HG03045 (cell line): ENCODE measurements at regions not wholly inside any gene's neighbourhood (a gene's known extent, or its start where the extent isn't known, plus 50 kb on each side); places are given as distances from the start of the nearest gene placed in this dataset.
A peak's percentile ranks its signal among the peaks of the same experiment; 100 is the strongest.

Experiments
- ATAC-seq: cut with Tn5 transposase; IDR thresholded peaks from one replicate; pipeline ENCODE4 v1.9.1; 2021; ENCODE audit warnings: mild to moderate bottlenecking, moderate library complexity; ENCODE audit not compliant: unreplicated experiment

- ATAC-seq: no peak
Observed at GRCh38 chr10:2953495-2953894, 113.9 kb upstream of the PFKP start.

GRCh38 chr10:2951235-2951835 lies 116.0 kb upstream of the PFKP start:
- ATAC-seq: no peak

- ATAC-seq: no peak
Observed at GRCh38 chr10:2950546-2950945, 116.8 kb upstream of the PFKP start.

GRCh38 chr10:2949948-2950354 lies 117.4 kb upstream of the PFKP start:
- peak; percentile 53 for ATAC-seq

GRCh38 chr10:2949221-2949947 lies 118.0 kb upstream of the PFKP start:
- ATAC-seq: no peak

- ATAC-seq: peak; percentile 60
Observed at GRCh38 chr10:2948127-2948854, 119.1 kb upstream of the PFKP start.

- no peak for ATAC-seq
Observed at GRCh38 chr10:2944788-2945187, 122.6 kb upstream of the PFKP start.

GRCh38 chr10:2943932-2944614 lies 123.3 kb upstream of the PFKP start:
- ATAC-seq: no peak

- ATAC-seq: no peak
Observed at GRCh38 chr10:2942938-2943337, 124.4 kb upstream of the PFKP start.

- ATAC-seq: no peak
Observed at GRCh38 chr10:2938869-2939268, 128.5 kb upstream of the PFKP start.

GRCh38 chr10:2936816-2937215 lies 130.5 kb upstream of the PFKP start:
- no peak for ATAC-seq

GRCh38 chr10:2935647-2936386 lies 131.5 kb upstream of the PFKP start:
- no peak for ATAC-seq

- no peak for ATAC-seq
Observed at GRCh38 chr10:2933924-2934323, 133.4 kb upstream of the PFKP start.

GRCh38 chr10:2933519-2933918 lies 133.8 kb upstream of the PFKP start:
- ATAC-seq: no peak

- ATAC-seq: no peak
Observed at GRCh38 chr10:2933071-2933470, 134.3 kb upstream of the PFKP start.

GRCh38 chr10:2929480-2930258 lies 137.7 kb upstream of the PFKP start:
- ATAC-seq: no peak

GRCh38 chr10:2927958-2928840 lies 139.1 kb upstream of the PFKP start:
- ATAC-seq: peak; percentile 83

- no peak for ATAC-seq
Observed at GRCh38 chr10:2926918-2927660, 140.3 kb upstream of the PFKP start.
